Fibroblast of skin of left quadriceps (primary cell): ENCODE measurements at regions not wholly inside any gene's neighbourhood (a gene's known extent, or its start where the extent isn't known, plus 50 kb on each side); places are given as distances from the start of the nearest gene placed in this dataset.
"Not testable (repeated sequence)": the region's sequence is repeated elsewhere in the genome, so short reads cannot be mapped to it uniquely, and the experiment has no call there.

ENCODE experiments used
- DNase-seq, 2 experiments: peaks; one replicate each; pipeline ENCODE4 v3.0.0-alpha.2; 2013; ENCODE audit warnings: low read depth in 2 of 2

DNA sequence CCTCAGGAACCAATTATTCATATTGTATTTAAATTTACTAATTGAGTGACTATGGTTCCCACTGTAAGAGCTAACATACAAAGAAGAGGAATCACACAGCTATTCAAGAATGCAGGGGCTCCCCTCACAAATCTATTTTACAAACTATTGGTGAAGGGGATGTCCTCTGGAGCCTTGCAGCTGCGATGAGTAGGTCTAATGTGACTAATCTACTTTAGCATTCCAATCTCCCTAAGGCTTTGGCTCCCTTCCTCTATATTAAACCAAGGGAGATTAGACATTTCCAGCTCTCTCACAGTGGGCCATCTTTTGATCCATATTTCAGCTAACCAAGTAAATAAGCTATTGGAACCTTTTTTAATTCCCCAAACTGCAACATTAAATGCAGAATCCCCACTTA lies 514.2 kb upstream of the BCHE start:
- peak in 1 of 2 experiments; percentile 3 for DNase-seq

GRCh38 chr3:166340604-166341266 lies 503.5 kb upstream of the BCHE start:
- no peak for DNase-seq

- no peak for DNase-seq
Observed at GRCh38 chr3:166324401-166324800, 487.2 kb upstream of the BCHE start.

DNA sequence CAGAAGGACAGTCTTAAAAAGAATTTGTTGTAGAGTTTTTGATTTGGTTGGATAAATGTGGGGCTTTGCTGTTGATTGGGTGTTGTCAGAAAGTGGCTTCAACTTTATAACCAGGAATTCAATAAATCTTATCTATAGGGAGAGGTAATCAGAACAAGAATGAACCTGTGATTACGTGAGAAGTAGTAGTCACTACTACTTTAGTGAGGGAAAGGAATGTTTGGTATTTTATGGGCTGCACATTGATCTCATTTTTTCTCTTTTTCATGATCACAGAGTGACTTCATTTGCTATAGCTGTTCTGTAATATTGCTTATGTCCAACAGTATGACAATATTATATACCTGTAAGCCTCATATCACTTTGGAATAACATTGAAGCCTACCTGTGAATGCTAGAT lies 485.2 kb upstream of the BCHE start:
- no peak for DNase-seq

- DNase-seq, result no peak
Observed at GRCh38 chr3:166307756-166308350, 470.6 kb upstream of the BCHE start.

DNA sequence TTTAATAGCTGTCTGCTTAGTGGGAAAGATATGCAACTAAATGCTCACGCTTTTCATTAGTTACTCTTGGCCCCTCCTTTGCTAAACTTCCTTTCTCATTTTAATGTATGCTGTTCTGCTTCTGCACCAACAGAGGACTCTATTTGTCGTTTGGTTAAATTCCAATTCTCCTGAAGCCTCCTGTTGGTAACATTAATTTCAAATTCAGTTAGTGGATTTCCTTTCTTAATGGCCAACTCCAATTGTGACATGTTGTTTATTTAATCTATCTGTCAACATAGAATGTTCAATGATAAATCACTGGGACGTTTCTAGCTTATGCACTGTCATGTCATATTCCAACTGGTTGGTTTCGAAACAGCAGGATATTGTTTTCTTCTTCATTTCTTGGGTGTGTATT lies 467.4 kb upstream of the BCHE start:
- no peak for DNase-seq

- no peak for DNase-seq
Observed at GRCh38 chr3:166303681-166304080, 466.5 kb upstream of the BCHE start.

GRCh38 chr3:166302331-166302730 lies 465.1 kb upstream of the BCHE start:
- DNase-seq, result no peak

DNA sequence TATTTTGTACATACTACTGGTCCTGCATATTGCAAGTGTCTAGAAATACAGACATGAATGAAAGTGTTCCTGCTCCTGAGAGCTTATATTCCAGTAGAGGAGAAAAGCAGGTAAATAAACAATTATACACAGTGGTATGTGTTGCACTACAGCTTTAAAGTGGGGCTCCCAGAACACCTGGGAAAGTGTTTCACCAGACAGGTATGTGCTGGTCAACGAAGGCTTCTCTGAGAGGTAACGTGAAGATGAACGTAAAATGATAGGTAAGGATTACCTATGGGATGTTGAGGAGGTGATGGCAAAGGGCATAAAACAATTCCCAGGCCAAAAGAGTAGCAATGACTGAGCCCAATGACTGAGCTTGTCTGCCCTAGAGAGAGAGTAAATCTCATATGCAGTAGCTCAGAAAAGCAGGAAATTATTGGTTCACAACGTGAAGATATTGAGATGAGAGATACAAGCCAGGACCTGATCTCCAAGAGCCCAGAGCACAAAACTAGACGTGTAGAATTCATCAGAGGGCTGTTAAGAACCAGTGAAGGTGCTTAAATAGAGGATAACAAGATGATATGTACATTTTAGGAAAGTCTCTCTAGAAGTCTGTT lies 459.1 kb upstream of the BCHE start:
- DNase-seq, result no peak

DNA sequence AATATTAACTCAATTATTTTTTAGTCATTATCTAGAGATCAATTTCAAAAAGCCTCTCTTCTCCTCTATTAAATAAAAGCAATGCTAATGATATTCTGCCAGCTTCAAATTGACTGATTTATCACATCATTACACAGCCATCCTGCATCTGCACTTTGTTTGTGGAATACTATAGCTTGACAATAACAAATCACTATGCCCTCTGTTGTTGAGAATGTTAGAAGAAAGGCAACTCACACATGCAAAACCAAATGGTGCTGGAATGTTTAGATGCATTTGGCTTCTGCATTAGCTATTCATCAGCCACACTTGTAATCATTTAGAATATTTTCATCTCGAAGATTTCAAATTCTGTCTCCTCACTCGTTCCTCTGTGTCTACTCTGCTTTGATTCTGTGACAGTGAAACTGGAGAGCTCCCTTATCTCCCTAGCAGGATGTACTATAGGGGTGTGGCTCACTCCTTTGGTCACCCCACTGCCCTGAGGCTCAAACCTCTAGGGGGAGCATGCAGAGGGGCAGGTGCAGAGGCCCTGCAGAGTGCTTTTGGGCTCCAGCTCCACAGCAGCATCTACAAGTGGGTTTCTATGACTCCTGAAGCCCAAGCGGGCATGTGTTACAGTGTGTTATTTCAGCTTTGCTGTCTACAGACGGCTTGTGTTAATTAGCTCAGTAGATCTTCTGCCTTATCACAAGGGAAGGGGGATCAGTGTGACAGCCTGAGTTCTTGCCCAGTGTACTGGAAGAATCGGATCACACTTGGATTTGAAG lies 454.1 kb upstream of the BCHE start:
- no peak for DNase-seq

DNA sequence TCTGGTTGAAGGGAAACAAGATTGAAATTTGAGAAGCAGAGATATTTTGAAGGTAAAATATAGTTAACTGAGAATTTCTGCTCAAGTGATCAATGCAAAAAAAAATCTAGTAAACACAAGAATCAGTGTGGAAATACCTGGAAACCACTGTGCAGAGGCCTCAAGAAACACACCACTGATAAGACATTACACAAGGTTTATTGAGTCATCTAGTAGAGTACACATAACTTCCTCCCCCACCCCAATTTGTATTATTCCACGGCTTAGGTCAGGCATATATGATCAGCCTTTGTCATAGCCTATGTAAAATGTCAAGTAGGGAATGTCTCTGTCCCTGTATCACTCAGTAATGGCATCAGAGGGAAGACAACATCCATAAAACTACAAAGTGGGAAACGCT lies 447.8 kb upstream of the BCHE start:
- no peak for DNase-seq

DNA sequence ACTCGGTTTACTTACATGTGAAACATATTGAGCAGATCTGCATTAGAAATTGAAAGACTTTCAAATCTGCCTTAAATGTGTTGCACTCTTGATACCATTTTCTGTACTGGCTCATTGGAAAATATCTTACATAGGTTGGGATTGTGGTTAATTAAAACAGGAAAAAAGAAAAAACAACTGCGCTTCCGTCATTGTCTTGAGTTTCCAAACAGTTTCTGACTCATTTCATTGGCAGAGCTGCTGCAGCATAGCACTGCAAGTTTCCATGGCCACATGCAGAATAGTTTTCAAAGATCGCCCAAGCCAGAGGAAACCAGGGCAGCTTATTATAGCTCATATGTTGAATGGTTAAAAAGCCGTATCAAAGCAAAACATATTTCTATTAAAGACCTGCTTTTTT lies 446.6 kb upstream of the BCHE start:
- peak; percentile 62 to 68 for DNase-seq

GRCh38 chr3:166282931-166283330 lies 445.7 kb upstream of the BCHE start:
- no peak for DNase-seq

DNA sequence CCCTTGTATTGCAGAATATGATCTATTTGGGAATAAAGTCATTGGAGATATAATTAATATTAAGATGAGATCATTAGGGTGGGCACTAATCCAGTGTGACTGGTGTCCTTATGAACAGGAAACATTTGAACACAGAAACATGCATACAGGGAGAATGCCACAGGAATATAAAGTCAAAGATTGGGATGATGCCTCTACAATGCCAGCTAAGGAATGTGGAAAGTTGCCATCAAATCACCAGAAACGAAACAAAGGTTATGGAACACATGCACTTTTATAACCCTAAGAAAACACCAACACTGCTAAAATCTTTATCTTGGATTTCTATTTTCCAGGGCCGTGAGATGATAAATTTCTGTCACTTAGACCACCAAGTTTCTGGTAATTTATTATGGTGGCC lies 442.4 kb upstream of the BCHE start:
- no peak for DNase-seq

DNA sequence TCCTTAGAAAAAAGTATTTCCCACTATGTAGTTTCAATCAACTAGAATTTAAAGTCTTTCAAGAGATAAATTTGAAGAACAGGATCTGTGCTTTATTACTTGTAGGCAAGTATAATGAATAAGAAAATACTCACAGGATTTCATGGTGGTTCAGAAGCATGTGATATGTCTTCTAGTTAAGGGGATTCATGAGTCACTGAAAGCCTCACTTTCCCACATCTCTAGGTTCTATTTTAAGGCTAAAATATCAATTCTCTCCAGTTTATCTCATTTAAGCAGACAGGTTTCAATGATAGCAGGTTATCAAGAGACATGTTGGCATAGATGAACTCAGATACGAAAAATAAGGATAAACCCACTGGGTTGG lies 437.8 kb upstream of the BCHE start:
- no peak for DNase-seq

DNA sequence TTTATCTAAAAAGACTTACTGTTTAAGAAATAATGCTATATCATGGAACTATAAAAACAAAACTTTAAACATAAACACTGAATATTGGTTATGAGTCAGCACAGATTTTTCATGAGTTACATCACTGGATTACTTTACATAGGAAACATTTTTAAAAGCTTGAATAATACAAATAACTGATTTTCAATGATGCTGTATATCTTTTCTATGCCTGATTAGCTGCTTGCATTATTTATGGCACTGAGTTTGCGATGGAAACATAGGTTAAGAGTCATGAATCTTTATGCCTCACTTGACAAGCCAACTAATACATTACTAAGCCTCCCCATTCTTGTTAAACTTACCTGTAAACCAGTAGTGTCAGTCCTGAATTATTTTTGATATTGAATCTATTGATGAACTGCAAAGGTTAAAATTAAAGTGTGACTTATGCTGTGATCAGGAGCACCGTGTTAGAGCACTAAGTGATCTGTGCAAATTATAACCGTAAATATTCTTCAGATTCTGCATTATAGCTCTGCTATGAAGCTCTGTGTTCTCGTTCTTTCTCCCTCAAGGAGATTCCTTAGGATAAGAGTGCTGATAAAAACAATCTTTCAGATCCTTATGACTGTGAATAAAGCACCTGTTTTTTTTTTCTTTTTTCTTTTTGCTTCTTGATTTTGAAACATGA lies 437.3 kb upstream of the BCHE start:
- DNase-seq, result peak; percentile 15 to 16

DNA sequence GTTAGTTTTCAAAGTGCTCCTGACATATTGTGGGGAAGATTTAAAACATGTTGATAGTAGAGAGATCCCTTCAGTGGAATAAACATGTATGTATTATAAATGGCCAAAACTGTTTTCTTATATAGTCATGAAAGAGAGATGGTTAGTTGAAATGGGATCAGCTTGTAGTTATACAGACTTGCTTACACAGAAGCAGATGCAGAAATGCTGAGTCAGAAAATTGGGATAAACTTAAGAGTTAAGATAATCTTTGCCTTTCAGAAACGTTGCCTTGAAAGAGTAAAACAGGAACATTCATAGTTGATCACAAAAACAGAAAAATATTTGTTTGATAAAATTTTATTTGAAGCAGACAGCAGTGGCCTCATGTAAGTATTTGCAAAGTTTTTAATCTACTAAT lies 433.2 kb upstream of the BCHE start:
- no peak for DNase-seq

- no peak for DNase-seq
Observed at GRCh38 chr3:166265153-166265552, 427.9 kb upstream of the BCHE start.

DNA sequence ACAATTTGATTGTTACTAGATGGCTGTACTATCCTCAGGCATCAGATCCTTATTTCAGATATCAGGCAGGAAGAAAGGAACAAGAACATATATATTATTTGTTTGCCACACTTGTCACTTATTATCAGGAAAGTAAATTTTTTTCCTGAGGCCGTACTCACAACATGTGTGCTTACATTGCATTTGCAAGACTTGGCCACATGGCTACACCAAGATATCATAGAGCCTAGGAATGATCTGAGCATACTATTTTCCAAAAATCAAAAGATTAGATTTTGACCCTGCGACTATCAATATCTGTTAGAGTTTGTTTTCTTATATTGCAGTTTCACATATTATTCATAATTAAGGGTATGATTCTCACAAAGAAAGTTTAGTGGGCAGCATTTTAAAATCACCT lies 426.2 kb upstream of the BCHE start:
- no peak for DNase-seq

DNA sequence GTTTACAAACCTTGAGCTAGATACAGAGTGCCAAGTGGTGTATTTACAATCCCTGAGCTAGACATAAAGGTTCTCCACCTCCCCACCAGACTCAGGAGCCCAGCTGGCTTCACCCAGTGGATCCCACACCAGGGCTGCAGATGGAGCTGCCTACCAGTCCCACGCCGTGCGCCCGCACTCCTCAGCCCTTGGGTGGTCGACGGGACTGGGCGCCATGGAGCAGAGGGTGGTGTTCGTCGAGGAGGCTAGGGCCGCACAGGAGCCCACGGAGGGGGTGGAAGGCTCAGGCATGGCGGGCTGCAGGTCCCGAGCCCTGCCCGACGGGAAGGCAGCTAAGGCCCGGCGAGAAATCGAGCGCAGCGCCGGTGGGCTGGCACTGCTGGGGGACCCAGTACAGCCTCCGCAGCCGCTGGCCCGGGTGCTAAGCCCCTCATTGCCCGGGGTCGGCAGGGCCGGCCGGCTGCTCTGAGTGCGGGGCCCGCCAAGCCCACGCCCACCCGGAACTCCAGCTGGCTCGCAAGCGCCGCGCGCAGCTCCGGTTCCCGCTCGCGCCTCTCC lies 421.1 kb upstream of the BCHE start:
- not testable (repeated sequence) for DNase-seq

- DNase-seq, result no peak
Observed at GRCh38 chr3:166257715-166258114, 420.5 kb upstream of the BCHE start.

DNA sequence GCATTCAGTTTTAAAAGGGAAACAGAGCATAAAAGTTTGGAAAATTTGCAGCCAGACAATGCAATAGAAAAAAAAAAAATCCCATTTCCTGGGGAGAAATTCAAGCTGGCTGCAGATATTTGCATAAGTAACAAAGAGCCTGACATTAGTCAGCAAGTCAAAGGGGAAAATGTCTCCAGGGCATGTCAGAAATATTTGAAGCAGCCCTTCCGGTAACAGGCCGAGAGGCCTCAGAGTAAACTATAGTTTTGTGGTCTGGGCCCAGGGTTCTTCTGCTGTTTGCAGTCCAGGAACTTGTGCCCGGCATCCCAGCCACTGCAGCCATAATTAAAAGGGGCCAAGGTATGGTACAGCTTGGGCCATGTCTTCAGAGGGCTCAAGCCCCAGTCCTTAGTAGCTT lies 411.6 kb upstream of the BCHE start:
- no peak for DNase-seq
